ENCODE measurements at regions not wholly inside any gene's neighbourhood (a gene's known extent, or its start where the extent isn't known, plus 50 kb on each side); places are given as distances from the start of the nearest gene placed in this dataset.

GRCh38 chr2:129733579-129733978, 245.9 kb upstream of the RAB6C start:
- no peak for DNase-seq

DNA sequence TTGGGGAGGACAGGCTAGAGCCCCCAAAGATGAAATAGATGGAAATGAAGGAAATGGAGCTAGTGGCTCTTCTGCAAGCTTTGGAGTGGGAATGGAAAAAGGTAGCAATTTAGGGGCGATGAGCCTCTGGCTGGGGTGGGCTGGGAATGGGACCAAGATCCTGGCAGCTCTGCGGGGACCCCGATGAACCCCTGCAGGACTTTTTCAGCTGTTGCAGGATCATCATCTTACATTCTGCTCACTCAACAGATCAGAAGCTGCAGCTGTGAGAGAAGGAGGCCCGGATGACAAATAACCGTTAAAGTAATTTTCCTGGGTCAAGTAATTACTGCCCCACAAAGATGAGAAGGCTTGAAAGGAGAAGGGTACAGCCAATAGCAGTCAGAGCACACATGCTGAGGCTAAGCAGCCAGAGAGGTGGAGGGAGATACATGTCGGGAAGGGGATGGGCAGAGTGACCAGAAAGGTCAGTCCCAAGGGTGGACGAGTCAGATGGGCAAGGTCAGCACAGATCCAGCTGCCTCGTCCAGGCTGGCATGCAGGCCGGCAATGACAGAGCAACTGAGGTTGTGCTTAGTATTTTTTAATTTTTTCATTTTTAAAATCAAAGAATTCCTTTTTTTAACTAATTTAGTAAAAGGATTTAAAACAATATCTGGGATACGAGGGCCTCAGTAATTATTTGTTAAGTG, 245.0 kb upstream of the RAB6C start:
- no peak for DNase-seq

DNA sequence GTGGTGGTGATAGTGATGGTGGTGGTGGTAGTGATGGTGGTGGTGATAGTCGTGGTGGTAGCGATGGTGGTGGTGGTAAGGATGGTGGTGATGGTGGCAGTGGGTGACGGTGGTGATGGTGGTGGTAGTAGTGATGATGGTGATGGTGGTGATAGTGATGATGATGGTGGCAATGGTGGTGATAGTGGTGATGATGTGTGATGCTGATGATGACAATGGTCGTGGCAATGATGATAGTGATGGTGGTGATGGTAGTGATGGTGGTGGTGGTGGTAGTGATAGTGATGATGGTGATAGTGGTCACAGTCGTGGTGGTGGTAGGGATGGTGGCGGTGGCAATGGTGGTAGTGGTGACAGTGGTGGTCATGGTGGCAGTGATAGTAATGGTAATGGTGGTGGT, 243.9 kb upstream of the RAB6C start:
- DNase-seq, result no peak

GRCh38 chr2:129737660-129738527, 241.6 kb upstream of the RAB6C start:
- no peak for DNase-seq

DNA sequence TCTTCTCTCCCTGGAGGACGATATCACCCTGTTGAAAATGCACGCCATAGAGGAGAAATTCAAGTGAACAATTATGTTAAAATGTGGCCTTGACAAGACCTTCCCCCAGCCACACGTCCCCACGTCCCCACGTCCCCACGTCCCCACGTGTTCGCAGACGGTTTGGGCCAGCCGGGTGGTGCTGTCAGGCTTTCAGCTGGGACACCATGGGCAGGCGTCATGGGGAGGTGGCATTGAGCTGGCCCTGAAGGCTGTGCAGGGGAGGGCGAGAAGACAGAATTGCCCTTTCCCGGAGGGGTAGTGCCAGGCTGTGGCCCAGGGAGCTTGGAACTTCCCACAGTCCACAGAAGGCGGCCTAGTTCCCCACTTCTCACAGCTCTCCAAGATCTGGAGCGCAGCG, 240.7 kb upstream of the RAB6C start:
- no peak for DNase-seq

DNA sequence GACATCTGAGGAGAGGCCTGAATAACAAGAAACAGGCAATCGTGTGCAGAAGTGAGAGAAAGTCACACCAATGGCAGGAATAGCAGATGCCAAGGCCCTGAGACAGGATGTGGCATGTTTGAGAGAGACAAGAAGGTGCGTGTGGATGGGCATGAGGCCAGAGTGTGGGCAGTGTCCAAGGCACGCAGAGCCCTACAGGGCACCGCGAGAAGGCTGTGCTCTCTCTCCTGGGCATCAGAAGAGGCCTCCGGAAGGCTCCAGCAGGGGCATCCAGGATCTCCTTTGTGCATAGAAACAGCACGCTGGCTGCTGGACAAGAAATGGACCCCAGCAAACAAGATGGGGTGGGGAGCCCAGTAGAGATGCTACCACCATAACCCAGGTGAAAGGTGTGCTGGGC, 239.0 kb upstream of the RAB6C start:
- no peak for DNase-seq

DNA sequence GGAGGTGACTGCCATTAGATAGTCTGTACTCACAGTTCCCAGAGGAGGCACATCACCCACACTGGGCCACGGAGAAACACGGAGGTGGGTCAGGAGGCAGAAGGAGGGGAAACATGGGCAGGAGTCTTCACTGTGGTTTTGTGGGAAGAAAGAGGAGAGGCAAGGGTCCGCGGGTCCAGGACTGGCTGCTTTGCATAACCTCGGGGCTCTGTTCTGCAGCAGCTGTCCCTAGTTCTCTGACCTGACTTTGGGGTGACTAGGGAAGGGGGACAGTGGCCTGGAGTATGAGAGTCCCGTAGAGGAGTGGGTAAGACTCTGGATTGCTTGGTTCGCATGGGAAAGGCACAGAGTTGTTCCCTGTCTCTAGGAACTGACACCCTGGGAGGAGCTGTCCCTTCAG, 238.3 kb upstream of the RAB6C start:
- no peak for DNase-seq

DNA sequence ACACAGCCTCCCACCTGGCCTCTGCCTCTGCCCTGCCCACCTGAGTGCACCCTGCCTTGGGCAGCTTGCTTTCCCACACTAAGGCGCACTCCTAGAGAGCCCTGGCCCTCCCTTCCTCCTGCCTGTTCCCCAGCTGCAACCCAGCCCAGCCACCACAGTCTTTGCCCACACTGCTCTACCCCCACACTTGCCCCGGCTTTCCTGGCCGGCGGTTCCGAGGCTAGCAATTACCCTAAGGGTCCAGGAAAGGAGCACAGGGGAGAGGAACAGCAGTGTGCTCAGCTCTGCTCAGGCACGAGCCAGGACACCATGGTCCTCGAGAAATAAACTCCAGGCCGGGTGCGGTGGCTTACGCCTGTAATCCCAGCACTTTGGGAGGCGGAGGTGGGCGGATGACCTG, 237.8 kb upstream of the RAB6C start:
- no peak for DNase-seq

GRCh38 chr2:129742415-129743180, 236.9 kb upstream of the RAB6C start:
- no peak for DNase-seq

- DNase-seq, result no peak
These were observed 235.3 kb upstream of the RAB6C start for GRCh38 chr2:129744141-129744540.

- no peak for DNase-seq
These were observed 234.8 kb upstream of the RAB6C start for GRCh38 chr2:129744649-129745048.

GRCh38 chr2:129747500-129748125, 231.9 kb upstream of the RAB6C start:
- no peak for DNase-seq

DNA sequence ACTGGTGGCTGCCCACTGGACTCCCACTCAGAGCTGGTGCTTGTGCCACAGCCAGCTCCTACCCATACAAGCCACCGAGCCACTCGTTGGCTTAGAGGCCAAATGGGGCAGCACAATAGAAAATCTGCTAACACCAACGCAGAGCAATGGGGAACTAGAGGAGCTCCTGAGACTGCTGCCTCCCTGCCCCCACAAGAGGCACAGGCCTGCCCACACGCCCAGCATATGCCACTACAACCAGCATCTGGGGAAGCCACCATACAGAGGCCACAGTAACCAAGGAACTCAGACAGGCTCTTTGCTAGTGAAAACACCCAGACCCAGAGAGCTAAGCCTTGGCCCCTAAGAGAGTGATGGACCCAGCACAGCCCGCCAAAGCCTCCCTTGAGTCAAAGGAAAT, 231.2 kb upstream of the RAB6C start:
- no peak for DNase-seq

DNA sequence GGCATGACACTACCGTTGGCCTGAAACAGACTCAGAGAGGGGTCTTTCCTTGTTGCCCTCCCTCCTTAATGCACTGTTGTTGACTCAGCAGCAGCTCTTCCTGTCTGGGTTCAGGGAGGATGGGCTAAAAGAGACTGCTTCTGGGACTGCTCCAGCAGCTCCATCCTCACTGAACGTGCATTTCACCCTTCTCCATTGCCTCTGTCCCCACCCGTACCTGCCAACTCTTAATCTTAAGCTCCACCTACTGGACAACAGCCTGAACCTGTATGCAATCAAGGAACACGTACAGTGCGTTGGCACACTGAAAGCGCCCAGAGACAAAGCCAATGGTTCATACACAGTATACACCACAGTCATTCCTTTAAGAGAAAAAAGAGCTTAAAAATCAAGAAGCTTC, 230.8 kb upstream of the RAB6C start:
- DNase-seq, result no peak

DNA sequence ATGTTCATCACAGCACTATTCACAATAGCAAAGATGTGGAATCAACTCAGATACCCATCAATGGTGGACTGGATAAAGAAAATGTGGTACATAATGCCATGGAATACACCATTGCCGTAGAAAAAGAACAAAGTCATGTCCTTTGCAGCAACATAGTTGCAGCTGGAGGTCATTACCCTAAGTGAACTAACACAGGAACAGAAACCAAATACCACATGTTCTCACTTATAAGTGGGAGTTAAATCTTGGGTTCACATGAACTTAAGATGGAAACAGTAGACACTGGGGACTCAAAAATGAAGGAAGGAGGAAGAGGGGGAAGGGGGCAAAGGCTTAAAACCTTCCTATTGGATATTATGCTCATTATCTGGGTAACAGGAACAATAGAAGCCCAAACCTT, 228.1 kb upstream of the RAB6C start:
- no peak for DNase-seq

GRCh38 chr2:129752176-129752575, 227.3 kb upstream of the RAB6C start:
- DNase-seq, result no peak

DNA sequence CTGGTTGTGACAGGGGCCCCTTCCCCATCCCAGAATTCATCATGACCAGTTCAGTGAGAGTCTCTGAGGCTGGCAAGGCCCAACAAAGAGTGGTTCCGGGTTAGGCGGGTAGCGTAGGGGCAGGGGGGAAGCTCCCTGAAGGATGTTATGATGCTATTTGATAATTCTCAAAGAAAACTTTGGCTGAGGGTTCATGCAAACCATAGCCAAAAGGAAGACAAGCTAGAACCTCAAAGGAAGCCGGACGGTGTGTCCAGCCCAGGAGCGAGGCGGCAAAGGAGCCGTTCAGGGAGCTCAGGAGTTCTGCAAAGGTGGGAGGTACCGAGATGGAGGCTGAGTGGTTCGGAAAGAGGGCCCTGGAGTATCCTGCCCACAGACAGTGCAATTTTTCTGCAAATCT, 226.8 kb upstream of the RAB6C start:
- no peak for DNase-seq

DNA sequence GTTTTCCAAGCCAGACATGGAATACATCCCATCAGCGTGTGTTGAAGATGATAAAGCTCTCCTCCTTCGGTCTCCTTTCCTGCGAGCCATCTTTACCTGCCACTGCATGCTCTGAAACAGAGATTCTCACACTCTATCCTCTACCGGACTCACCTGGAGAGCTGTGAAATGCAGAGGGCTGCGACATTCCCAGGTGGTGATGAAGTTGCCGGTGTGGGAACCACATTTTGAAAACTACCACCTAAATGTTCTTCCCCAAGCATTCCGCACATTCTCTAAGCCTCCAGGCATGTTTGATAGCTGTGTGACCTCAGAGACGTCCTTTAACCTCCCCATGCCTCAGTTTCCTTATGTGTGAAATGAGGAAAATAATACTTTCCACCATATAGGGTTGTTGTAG, 226.2 kb upstream of the RAB6C start:
- no peak for DNase-seq

- no peak for DNase-seq
These were observed 225.0 kb upstream of the RAB6C start for GRCh38 chr2:129754421-129754820.

DNA sequence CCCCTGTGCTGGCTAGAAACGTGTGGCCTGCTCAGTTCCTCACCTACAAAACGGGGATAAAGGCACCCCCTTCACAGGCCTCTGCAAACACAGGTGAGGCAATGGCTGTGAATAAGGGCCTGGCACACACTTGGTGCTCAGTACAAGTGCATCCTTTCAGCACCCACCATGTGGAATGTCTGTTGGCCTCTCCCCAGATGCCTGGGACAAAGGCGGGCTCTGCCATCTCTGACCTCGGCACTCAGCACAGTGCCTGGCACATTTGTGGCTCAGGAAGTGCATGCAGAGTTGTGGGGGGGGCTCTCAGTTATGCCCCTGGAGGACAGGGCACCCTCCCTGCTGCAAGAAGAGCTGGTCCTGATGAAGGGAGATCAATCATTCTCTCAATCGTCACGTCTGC, 224.6 kb upstream of the RAB6C start:
- no peak for DNase-seq

GRCh38 chr2:129755786-129756185, 223.7 kb upstream of the RAB6C start:
- DNase-seq, result no peak

GRCh38 chr2:129756276-129756675, 223.2 kb upstream of the RAB6C start:
- no peak for DNase-seq

Measured in left kidney (tissue), 1 donor.